Neural progenitor cell (in vitro differentiated cells): ENCODE measurements at regions not wholly inside any gene's neighbourhood (a gene's known extent, or its start where the extent isn't known, plus 50 kb on each side); places are given as distances from the start of the nearest gene placed in this dataset.

Experiments used
- DNase-seq: peaks from one replicate; pipeline ENCODE4 v3.0.0-alpha.2; 2016; ENCODE audit warnings: low spot score
- H2AFZ ChIP-seq: fragments of 200-600 bp; sonication (generic); replicated peaks from 2 replicates; pipeline ENCODE4 v1.6.1; 2016; ENCODE audit warnings: antibody characterized with exemption
- H3F3A ChIP-seq: fragments of 200-600 bp; sonication (generic); 2 replicates; pipeline ENCODE4 v1.6.1; 2016; ENCODE audit warnings: antibody characterized with exemption, low read depth
- H3K27ac ChIP-seq: fragments of 200-600 bp; sonication (generic); 2 replicates; pipeline ENCODE4 v1.5.1; 2016; ENCODE audit warnings: mild to moderate bottlenecking
- H3K27me3 ChIP-seq: fragments of 200-600 bp; sonication (generic); 2 replicates; pipeline ENCODE4 v1.6.1; 2016; ENCODE audit warnings: mild to moderate bottlenecking, moderate library complexity
- H3K36me3 ChIP-seq: fragments of 200-600 bp; sonication (generic); 2 replicates; pipeline ENCODE4 v1.5.1; 2016
- H3K4me1 ChIP-seq: fragments of 200-600 bp; sonication (generic); 2 replicates; pipeline ENCODE4 v1.6.1; 2016; ENCODE audit warnings: mixed run types
- H3K4me2 ChIP-seq: fragments of 200-600 bp; sonication (generic); 2 replicates; pipeline ENCODE4 v1.6.1; 2016
- H3K4me3 ChIP-seq: fragments of 200-600 bp; sonication (generic); 2 replicates; pipeline ENCODE4 v1.5.1; 2016
- H3K79me2 ChIP-seq: fragments of 200-600 bp; sonication (generic); 2 replicates; pipeline ENCODE4 v1.6.1; 2016; ENCODE audit warnings: low read depth
- H3K9ac ChIP-seq: fragments of 200-600 bp; sonication (generic); 2 replicates; pipeline ENCODE4 v1.6.1; 2016
- H3K9me3 ChIP-seq: fragments of 200-600 bp; sonication (generic); 2 replicates; pipeline ENCODE4 v1.5.1; 2016; ENCODE audit warnings: low read depth
- H4K20me1 ChIP-seq: fragments of 200-600 bp; sonication (generic); 2 replicates; pipeline ENCODE4 v1.6.1; 2016; ENCODE audit warnings: low read depth
- H3K27ac Mint-ChIP-seq: 3 replicates; pipeline ENCODE4 v1.8.0; 2021; ENCODE audit warnings: mixed read lengths
- H3K27me3 Mint-ChIP-seq: 2 replicates; pipeline ENCODE4 v1.8.0; 2022; ENCODE audit warnings: low read depth, mild to moderate bottlenecking, inconsistent platforms, moderate library complexity, mixed read lengths; ENCODE audit not compliant: insufficient read depth
- H3K36me3 Mint-ChIP-seq: 3 replicates; pipeline ENCODE4 v1.8.0; 2021; ENCODE audit warnings: mixed read lengths
- H3K4me1 Mint-ChIP-seq: 3 replicates; pipeline ENCODE4 v1.8.0; 2021; ENCODE audit warnings: mixed read lengths
- H3K4me3 Mint-ChIP-seq: 3 replicates; pipeline ENCODE4 v1.8.0; 2021; ENCODE audit warnings: mild to moderate bottlenecking, moderate library complexity, mixed read lengths
- H3K9me3 Mint-ChIP-seq: 3 replicates; pipeline ENCODE4 v1.8.0; 2020; ENCODE audit warnings: mixed read lengths
- CTCF ChIP-seq: fragments of 200-600 bp; sonication (generic); IDR thresholded peaks from 2 replicates; pipeline ENCODE4 v1.5.1; 2017; ENCODE audit warnings: antibody characterized with exemption, mild to moderate bottlenecking
- EZH2 ChIP-seq: fragments of 200-600 bp; sonication (generic); IDR thresholded peaks from 2 replicates; pipeline ENCODE4 v1.6.1; 2017; ENCODE audit warnings: antibody characterized with exemption, mild to moderate bottlenecking, moderate library complexity
- EZH2phosphoT487 ChIP-seq: fragments of 200-600 bp; sonication (generic); IDR thresholded peaks from 2 replicates; pipeline ENCODE4 v1.6.1; 2017; ENCODE audit warnings: antibody characterized with exemption

- H3K4me3 Mint-ChIP-seq: no peak overlapping the region
- H3K4me1 Mint-ChIP-seq: no peaks in the 10 kb centered on the region
- H4K20me1 ChIP-seq: no peaks in the 10 kb centered on the region
- H3K9me3 ChIP-seq: no peaks in the 10 kb centered on the region
- H3K27me3 ChIP-seq: no peaks in the 10 kb centered on the region
- no peak overlapping the region for H3K4me2 ChIP-seq
- no peaks in the 10 kb centered on the region for H3K27me3 Mint-ChIP-seq
- no peak overlapping the region for H3K4me3 ChIP-seq
- no peak for DNase-seq
- H3K36me3 Mint-ChIP-seq: no peaks in the 10 kb centered on the region
- H3K9me3 Mint-ChIP-seq: peaks cover 7% of the 10 kb centered on the region
- H3K9ac ChIP-seq: no peak overlapping the region
- TF ChIP-seq CTCF (no peak), EZH2 (no peak), EZH2phosphoT487 (no peak)
- no peak overlapping the region for H3K27ac ChIP-seq
- H3K79me2 ChIP-seq: no peaks in the 10 kb centered on the region
- H3K36me3 ChIP-seq: no peaks in the 10 kb centered on the region
- H3F3A ChIP-seq: no peaks in the 10 kb centered on the region
- H3K27ac Mint-ChIP-seq: no peak overlapping the region
- no peak overlapping the region for H2AFZ ChIP-seq
- H3K4me1 ChIP-seq: peaks cover 7% of the 10 kb centered on the region
Observed at GRCh38 chr9:107090218-107090617, 192.9 kb upstream of the RAD23B start.

- no peaks in the 10 kb centered on the region for H3K27me3 ChIP-seq
- H3K9ac ChIP-seq: no peak overlapping the region
- Mint-ChIP-seq H3K9me3 (peaks cover 7% of the 10 kb centered on the region), H3K27me3 (peaks cover 2% of the 10 kb centered on the region), H3K4me1 (no peaks in the 10 kb centered on the region), H3K27ac (no peak overlapping the region), H3K4me3 (no peak overlapping the region), H3K36me3 (no peaks in the 10 kb centered on the region)
- no peaks in the 10 kb centered on the region for H3K36me3 ChIP-seq
- H4K20me1 ChIP-seq: no peaks in the 10 kb centered on the region
- H3K27ac ChIP-seq: no peak overlapping the region
- H3K4me1 ChIP-seq: no peaks in the 10 kb centered on the region
- H3K4me2 ChIP-seq: no peak overlapping the region
- no peak overlapping the region for H2AFZ ChIP-seq
- no peak overlapping the region for H3K4me3 ChIP-seq
- DNase-seq: no peak
- H3K79me2 ChIP-seq: no peaks in the 10 kb centered on the region
- no peaks in the 10 kb centered on the region for H3K9me3 ChIP-seq
- TF ChIP-seq CTCF: no peak
- TF ChIP-seq EZH2: no peak
- no peak for TF ChIP-seq EZH2phosphoT487
- no peaks in the 10 kb centered on the region for H3F3A ChIP-seq
Observed at GRCh38 chr9:107093365-107094060, 189.6 kb upstream of the RAD23B start.

GRCh38 chr9:107094370-107094769 lies 188.7 kb upstream of the RAD23B start:
- Histone ChIP-seq H3K9ac (no peak overlapping the region), H3K36me3 (no peaks in the 10 kb centered on the region), H3K9me3 (no peaks in the 10 kb centered on the region), H3K27me3 (no peaks in the 10 kb centered on the region), H3K27ac (no peak overlapping the region), H3F3A (no peaks in the 10 kb centered on the region), H2AFZ (no peak overlapping the region), H3K4me3 (no peak overlapping the region), H3K4me1 (no peaks in the 10 kb centered on the region), H3K79me2 (no peaks in the 10 kb centered on the region), H3K4me2 (no peak overlapping the region), H4K20me1 (no peaks in the 10 kb centered on the region)
- Mint-ChIP-seq H3K4me1 (no peaks in the 10 kb centered on the region), H3K27ac (no peak overlapping the region), H3K36me3 (no peaks in the 10 kb centered on the region), H3K4me3 (no peak overlapping the region), H3K27me3 (peaks cover 2% of the 10 kb centered on the region), H3K9me3 (peaks cover 1% of the 10 kb centered on the region)
- TF ChIP-seq EZH2 (no peak), EZH2phosphoT487 (no peak), CTCF (no peak)
- no peak for DNase-seq
